GM18511 (cell line): ENCODE measurements at regions not wholly inside any gene's neighbourhood (a gene's known extent, or its start where the extent isn't known, plus 50 kb on each side); places are given as distances from the start of the nearest gene placed in this dataset.
"Not testable (repeated sequence)": the region's sequence is repeated elsewhere in the genome, so short reads cannot be mapped to it uniquely, and the experiment has no call there.

Experiments used
- ATAC-seq: cut with Tn5 transposase; IDR thresholded peaks from one replicate; pipeline ENCODE4 v1.9.1; 2021; ENCODE audit warnings: mild to moderate bottlenecking, moderate library complexity; ENCODE audit not compliant: unreplicated experiment

DNA sequence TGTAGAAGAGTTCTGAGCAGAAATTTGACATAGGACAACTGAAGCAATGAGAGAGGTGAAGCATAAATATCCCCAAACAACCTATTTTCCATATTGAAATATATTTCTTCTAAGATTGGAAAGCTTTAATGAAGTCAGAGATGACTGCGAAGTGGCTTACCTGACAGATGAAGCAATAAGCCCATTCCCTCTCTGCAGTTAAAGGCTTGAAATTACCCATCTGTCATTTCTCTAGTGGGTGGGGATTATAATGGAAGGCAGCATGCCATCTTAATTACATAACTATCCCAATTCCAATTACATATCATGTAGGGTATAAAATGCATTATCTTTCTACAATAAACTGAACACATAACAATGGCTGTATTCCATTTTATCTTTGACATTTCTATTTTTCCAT lies 1070.5 kb downstream of the SI start:
- ATAC-seq = no peak

DNA sequence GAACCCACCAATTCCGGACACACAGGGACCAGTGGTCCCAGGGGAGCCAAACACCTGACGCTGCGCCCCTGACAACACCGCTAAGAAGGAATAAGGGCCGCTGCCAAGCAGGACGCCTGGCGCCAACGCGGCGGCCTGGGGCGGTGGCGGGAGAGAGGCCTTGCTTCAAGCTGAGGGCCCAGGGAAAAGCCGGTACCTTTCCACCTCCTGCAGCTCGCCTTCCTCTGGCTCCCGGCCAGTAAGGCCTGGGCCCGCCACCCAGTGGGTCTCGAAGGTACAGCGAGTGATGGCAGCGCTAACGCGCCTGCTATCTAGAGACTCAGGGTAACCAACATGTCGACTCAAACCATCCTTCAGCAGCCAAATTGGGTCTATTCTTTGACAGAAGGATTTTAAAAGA lies 1074.1 kb downstream of the SI start:
- ATAC-seq = no peak

DNA sequence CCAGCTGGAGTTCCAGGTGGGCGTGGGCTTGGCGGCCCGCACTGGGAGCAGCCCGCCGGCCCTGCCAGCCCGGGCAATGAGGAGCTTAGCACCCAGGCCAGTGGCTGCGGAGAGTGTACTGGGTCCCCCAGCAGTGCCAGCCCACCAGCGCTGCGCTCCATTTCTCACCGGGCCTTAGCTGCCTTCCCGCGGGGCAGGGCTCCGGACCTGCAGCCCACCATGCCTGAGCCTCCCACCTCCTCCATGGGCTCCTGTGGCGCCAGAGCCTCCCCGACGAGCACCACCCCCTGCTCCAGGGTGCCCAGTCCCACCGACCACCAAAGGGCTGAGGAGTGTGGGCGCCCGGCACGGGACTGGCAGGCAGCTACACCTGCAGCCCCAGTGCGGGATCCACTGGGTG lies 1075.3 kb downstream of the SI start:
- ATAC-seq = not testable (repeated sequence)

DNA sequence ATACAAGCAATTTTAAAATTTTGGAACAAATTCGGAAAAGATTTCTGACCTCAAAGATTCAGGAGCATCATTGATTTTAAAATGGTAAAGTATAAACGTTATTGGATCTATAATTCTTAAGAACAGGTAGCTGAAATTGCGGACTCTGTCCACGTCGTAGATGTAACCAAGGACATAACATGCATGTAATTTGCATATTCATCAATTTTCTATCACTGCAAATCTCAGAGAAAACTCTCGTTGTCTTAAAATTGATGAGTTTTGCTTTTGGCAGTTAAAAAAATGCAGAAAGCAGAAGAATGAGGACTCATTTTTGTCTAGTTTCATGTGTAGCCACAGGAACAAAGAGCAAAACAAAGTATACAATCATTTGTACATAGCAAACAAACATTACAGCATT lies 1094.4 kb downstream of the SI start:
- ATAC-seq = no peak

DNA sequence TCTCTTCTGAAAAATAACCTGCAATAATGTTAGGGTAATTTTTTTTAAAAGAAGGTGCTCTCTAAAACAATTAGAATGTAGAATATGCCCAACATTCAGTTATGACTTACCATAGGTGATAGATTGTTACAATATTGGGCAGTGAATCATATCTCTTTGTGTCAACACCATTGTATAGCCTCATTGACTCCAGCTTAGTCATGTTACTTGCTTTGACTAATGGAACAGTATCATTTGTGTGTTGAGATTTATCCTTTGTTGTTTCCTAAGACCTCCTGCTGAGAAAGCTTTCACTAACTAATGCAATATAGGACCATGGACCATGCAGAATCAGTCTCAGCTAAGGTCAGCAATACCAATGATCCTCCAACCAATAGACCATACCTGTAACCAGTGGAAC lies 1106.4 kb downstream of the SI start:
- ATAC-seq = no peak

DNA sequence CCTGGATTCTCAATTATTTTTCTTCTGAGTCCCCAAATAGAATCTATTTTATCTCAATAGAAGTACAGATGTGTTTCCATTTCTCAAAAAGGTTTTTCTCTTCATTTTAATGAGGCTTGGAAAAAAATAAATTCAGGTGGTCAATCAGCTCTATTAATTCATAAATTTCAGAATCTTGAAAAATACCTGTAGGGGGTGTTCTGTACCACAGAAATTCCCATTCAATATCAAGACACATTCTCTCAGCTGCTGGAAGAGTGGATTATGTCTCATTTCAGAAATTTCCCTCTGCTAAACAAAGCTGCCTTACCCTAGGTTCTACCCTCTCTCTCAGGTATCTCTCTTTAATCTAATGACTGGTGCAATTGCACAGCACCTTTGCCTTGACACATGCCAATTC lies 1121.2 kb downstream of the SI start:
- ATAC-seq = no peak

DNA sequence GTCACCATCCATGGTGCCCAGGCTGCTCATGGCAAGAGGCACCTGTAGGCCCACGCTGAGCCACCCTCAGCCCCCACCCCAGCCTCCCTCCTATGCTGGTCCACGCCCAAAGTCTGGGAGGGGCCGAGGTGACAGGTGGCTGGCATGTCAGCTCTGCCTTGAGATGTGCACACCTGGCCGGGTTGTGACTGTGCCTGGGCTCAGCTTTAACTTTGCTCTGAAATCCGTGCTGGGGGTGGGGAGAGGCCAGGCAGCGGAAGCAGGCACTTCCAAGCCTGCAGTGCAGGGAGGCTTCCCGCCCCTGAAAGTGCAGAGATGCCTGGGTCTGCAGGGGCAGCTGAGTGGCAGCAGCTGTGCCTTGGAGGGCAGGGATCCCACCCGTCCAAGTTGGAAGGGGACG lies 1124.8 kb downstream of the SI start:
- no peak for ATAC-seq

DNA sequence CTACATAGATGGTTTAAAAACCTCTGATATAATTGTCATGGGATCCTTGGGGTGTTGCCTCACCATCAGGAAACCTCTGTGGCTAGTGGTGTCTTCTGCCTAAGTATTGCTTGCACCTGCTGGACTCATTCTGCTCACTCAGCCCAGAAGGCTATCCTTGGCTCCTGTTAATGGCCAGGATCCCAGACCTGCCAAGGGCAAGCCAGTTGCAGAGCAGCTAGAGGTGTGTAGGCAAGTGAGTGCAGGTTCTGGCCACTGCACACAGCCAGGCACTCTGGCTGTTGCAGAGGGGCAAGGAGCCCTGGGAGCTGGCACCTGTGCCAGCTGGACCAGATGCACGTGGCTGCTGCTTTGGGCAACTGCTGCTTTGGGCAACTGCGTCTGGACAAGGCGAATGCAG lies 1125.8 kb downstream of the SI start:
- ATAC-seq = no peak

DNA sequence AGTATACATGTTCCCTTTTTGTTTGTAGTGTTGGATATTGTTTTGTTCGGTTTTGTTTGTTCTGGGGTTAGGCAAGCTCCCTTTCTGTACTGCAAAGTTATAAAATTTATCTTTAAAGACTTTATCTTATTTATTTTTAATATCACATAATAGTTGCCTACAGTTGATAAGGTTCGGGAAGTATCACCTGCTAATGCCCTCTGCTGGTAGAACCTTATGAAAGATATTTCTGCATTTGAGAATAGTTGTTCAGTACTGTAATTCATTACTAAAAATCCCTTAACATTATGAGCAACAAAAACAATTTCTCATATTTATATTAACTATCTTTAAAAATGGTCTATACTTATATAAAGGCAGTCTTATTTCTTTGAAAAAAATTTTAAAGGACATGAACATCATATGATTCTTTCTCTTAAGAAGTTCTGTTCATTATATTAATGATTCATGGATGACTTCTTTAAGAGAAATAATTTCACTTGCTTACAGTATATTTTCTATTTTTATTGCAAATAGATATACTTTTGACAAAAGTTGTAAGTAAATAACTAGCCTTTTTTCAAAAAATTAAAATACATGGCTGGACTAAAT lies 1126.8 kb downstream of the SI start:
- ATAC-seq = no peak

DNA sequence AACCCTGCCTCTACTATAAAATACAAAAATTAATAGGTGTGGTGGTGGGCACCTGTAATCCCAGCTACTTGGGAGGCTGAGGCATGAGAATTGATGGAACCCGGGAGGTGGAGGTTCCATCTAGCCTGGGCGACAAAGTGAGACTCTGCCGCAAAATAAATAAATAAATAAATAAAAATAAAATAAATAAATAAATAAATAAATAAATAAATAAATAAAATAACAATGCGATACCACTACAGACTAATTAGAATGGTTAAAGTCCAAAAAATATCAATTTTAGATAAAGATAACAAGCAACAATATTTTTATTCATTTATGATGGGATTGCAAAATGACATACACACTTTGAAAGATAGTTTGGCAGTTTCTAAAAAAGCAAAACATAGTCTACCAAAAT lies 1131.5 kb downstream of the SI start:
- no peak for ATAC-seq

DNA sequence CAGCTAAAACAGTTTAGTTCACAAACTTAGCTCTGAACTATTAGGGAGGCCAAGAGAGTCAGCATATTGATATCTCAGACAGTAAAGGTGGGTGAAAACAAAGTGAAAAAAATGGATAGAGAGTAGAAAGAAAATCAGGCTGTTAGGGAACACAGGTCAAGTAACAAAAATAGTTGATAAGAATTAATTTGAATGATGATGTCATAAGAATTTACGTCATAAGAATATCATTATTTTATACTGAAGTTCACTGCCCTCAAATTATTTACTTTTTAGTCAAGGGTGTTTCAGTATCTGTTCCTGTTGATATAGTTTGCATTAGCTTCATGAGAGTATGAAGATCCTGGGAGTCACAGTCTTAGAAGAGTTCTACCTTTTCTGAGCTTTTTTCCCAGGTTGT lies 1134.6 kb downstream of the SI start:
- ATAC-seq = no peak

DNA sequence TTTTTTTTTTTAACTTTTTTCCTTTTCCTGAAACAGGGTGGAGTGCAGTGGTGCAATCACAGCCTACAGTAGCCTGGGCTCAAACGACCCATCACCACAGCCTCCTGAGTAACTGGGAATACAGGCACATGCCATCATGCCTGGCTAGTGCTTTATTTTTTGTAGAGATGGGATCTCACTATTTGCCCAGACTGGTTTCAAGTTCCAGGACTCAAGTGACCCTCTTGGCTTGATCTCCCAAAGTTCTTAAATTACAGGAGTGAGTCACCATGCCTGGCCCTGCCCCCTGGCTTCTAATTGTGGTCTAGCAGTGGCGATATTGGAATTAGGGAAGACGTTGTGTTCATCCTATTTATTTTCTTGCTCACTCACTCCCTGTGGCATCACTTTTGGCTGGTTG lies 1138.4 kb downstream of the SI start:
- no peak for ATAC-seq

DNA sequence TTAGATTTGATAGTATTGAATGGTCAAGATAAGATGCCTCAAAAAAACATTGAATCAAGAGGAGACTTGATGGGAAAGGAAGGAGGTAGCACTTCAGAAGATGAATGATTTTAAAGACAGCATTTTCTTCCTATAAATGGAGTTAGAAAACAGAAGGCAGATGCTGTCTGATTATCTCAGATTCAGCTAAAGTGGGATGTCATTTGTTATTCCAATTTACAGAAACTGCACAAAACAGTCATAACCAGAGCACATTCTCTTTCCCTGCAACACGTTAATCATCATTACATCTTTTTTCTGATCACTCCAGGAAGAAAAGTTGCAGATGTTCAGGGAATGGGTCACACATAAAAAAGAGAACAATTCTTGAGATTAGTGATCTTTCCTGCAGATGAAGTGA lies 1141.8 kb downstream of the SI start:
- ATAC-seq = no peak

DNA sequence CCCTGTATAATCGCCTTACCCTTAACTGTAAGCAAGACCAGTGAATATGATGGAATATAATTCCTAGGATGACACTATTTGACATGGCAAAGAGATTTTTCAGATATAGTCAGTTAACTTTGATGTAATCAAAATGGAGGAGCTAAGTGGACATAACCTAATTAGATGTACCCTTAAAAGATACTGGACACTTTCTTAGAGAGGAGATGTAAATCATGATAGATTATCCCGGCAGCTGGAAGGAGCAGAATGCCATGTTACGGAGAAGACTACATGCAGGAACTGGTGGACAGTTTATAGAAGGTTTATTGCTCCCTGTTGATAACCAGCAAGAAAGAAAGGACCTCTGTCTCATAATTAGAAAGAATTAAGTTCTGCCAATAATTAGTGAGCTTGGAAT lies 1142.9 kb downstream of the SI start:
- no peak for ATAC-seq

DNA sequence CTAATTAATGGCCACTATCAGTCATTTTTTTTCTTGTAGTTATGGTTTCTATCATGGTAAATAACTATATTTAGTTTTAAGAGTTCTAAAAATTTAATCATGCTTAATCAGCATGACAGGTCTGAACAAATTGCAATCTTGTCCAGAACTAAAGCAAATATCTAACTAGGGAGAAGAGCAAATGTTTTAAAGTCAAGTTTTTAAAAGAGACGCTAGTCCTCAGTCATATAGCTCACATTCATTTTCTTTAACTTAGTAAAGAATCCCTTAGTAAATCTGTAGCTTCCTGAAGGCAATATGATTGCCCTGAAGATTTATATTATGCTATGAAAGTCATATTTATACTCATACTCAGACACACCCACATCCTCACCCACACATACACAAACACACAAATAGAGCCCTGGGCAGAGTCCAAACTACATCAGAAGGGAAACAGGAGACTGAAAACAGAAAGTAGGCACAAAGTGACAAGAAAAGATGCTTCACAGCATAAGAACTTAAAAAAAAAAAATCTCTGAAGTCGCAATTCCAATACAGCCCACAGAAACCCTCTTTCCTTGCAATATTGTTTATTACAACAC lies 1149.1 kb downstream of the SI start:
- ATAC-seq = no peak

DNA sequence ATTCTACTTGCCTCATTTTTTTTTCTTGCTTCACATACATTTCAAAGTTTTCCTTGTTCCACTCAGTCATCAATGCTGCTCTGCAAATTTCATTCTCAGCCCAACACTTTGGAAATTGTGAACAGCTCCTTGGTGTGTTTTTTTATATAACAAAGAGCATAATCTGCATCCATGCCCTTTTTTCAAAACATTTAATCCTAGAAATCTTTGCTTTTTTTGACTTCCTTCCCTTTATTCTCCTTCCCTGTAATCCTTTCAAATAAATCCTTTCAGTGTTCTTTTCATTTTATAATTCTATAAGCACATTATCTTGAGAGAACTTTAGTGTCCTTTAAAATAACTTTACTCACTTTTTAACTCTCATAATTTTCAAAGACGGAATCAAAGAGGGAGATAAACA lies 1150.8 kb downstream of the SI start:
- no peak for ATAC-seq

DNA sequence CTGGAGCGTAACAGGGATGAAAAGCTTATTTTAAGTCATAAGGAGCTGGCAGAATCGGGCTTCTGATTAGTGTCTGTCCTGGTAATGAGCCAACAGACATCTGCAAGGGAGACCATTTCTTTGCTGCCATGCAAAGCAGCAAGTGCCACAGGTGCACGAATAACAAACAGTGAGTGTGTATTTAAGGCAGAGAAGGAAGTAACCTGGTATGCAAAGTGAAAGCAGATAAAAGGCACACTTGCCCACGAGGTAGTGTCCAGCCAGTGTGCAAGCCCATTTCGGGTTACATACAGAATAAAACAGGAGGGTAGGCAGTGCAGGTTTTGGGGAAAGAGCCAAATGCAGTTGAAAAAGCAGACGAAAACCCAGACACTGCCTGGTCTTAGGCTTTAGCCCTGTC lies 1153.7 kb downstream of the SI start:
- no peak for ATAC-seq

DNA sequence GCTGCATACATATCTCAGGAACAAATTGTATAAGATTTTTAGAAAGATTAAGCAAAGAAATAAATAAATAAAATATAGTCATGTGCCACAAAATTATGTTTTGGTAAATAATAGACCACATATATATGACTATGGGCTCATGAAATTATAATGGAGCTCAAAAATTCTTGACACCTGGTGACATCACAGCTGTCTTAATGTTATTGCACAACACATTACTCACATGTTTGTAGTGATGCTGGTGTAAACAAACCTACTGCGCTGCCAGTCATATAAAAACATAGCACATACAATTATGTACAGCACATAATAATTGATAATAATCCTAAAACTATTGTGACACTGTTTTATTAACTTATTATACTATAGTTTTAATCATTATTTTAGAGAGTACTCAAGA lies 1159.1 kb downstream of the SI start:
- ATAC-seq = no peak

DNA sequence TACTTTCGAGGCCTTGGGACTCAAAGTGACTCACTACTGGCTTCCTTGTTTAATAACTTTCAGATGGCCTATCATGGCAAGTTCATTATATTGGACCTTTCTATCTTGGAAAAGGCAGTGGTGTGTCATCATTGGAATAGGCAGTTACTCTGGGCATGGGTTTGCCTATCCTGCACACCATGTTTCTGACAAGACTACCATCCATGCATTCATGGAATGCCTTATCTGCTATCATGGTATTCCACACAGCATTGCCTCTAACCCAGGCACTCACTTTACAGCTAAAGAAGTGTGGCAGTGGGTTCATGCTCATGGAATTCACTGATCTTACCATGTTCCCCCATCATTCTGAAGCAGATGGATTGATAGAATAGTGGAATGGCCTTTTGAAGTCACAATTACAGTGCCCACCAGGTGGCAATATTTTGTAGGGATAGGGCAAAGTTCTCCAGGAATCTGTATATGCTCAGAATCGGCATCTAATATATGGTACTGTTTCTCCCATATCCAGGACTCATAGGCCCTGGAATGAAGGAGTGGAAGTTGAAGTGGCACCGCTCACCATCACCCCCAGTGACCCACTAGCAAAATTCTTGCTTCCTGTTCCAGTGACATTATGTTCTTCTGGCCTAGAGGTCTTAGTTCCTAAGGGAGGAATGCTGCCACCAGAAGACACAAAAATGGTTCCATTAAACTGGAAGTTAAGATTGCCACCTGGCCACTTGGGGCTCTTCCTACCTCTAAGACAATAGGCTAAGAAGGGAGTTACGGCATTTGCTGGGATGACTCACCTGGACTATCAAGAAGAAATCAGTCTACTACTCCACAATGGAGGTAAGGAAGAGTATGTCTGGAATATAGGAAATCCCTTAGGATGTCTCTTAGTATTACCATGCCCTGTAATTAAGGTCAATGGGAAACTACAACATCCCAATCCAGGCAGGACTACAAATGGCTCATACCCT lies 1161.4 kb downstream of the SI start:
- ATAC-seq = no peak

DNA sequence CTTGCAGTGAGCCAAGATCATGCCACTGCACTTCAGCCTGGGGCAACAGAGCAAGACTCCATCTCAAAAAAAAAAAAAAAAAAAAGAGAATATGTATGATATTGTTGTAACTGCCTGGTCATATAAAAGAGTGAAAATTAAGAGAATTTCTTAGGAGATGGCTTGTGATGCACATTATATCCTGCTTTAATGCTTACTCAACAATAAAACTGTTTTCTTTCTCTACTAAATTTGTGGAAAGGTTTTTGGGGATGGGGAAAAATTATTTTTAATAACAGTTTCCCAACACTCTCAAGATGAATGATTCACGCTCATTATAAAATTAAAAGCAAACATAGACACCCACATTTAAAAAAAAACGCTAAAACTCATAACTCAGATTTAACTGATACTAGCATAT lies 1163.0 kb downstream of the SI start:
- ATAC-seq = no peak

DNA sequence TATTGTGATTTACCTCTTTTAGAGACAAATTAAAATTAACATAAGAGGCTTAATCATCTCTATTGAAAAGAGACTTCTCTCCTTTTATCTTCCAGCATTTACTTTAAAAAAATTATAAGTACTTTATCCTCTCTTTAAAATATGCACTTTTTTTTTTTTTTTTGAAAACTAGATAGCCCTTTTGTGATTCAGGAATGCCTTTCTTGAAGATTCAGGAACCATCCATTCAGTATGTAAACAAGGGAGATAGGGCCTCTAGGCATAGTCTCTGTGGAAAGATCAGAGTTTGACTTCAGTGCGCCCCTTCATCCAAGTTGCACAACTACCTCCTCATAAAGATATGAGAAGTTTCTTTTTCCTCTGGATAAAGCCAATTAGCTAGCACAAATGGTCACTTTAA lies 1163.7 kb downstream of the SI start:
- no peak for ATAC-seq

DNA sequence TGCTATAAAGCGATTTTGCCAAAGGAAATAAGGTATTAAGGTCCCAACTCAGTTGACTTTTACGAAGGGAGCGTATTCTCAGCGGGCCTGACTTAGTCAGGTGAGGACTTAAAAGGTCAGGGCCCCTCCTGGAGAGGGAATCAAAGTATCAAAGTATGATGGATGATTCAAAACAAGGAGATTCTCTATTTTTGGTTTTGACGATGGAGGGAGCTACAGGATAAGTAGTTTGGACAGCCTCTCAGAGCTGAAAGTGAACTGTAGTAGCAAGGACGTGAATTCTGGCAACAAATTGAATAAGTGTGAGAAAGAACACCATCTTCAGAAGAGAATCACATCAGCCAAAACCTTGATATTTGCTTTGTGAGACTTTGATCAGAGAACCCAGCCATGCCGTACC lies 1186.5 kb downstream of the SI start:
- no peak for ATAC-seq
